Ectodermal cell (in vitro differentiated cells): ENCODE measurements at regions not wholly inside any gene's neighbourhood (a gene's known extent, or its start where the extent isn't known, plus 50 kb on each side); places are given as distances from the start of the nearest gene placed in this dataset.
"Not testable (repeated sequence)": the region's sequence is repeated elsewhere in the genome, so short reads cannot be mapped to it uniquely, and the experiment has no call there.

ENCODE experiments used
- H3K27ac ChIP-seq: 2 replicates; pipeline ENCODE4 v1.7.0; 2013; ENCODE audit warnings: mild to moderate bottlenecking, low read depth, low read length; ENCODE audit not compliant: insufficient read depth, poor library complexity, severe bottlenecking
- H3K27me3 ChIP-seq: 2 replicates; pipeline ENCODE4 v1.7.0; 2013; ENCODE audit warnings: mild to moderate bottlenecking, low read length; ENCODE audit not compliant: insufficient read depth, control insufficient read depth, poor library complexity, severe bottlenecking
- H3K36me3 ChIP-seq: one replicate; pipeline ENCODE4 v1.7.0; 2013; ENCODE audit warnings: low read length; ENCODE audit not compliant: control insufficient read depth, insufficient read depth
- H3K4me1 ChIP-seq: one replicate; pipeline ENCODE4 v1.7.0; 2013; ENCODE audit warnings: low read length; ENCODE audit not compliant: control insufficient read depth, insufficient read depth
- H3K4me3 ChIP-seq: 2 replicates; pipeline ENCODE4 v1.7.0; 2013; ENCODE audit warnings: low read depth, low read length, control low read depth; ENCODE audit not compliant: insufficient read depth
- H3K9me3 ChIP-seq: 2 replicates; pipeline ENCODE4 v1.7.0; 2013; ENCODE audit warnings: mild to moderate bottlenecking, low read length, moderate library complexity; ENCODE audit not compliant: control insufficient read depth
- WGBS, 2 experiments: methylation state at CpG; one replicate each; pipeline ENCODE4 v1.1.7; 2013; ENCODE audit warnings: missing lambda C conversion rate in 2 of 2; 5-methylcytosine and 5-hydroxymethylcytosine counted together

DNA sequence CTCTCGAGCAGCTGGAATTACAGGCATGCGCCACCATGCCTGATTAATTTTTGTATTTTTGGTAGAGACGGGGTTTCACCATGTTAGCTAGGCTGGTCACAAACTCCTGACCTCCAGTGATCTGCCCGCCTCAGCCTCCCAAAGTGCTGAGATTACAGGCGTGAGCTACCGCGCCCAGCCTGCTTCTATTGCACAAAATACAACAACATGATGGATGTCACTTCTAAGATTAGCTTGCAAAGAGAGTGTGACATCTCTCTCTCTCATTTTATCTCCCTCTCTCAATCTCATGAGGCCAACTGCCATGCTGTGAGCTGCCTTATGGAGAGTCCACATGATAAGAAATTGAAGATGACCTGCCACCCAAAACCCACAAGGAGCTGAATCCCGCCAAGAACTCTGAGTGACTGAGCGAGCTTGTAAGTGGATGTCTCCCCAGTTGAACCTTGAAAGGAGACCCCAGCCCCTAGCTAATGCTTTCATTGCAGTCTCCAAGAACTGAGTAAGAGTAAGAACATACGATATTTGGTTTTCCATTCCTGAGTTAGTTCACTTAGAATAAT is 458.5 kb downstream of the RBFOX1 start:
- WGBS, 2 experiments: 93 to 94% methylated on average over 10 of the region's 10 CpGs
- Histone ChIP-seq H3K9me3 (no peaks in the 10 kb centered on the region), H3K4me1 (no peaks in the 10 kb centered on the region), H3K4me3 (no peak overlapping the region), H3K27me3 (no peaks in the 10 kb centered on the region), H3K27ac (no peak overlapping the region), H3K36me3 (no peaks in the 10 kb centered on the region)

DNA sequence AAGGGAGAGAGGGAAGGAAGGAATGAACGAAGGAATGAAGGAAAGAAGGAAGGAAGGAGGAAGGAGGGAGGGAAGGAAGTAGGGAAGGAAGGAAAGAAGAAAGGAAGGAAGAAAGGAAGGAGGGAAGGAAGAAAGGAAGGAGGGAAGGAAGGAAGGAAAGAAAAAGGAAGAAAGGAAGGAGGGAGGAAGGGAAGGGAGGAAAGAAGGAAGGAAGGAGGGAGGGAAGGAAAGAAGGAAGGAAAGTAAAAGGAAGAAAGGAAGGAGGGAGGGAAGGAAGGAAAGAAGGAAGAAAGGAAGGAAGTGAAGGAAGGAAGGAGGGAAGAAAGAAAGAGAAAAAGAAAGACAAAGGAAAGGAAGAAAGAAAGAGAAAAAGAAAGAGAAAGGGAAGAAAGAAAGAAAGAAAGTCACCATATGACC is 442.4 kb downstream of the RBFOX1 start:
- Histone ChIP-seq H3K9me3 (no peaks in the 10 kb centered on the region), H3K4me3 (no peak overlapping the region), H3K27ac (no peak overlapping the region), H3K36me3 (no peaks in the 10 kb centered on the region), H3K27me3 (no peaks in the 10 kb centered on the region), H3K4me1 (no peaks in the 10 kb centered on the region)
- 88 to 99% methylated on average over 1 of the region's 1 CpG for WGBS, 2 experiments

DNA sequence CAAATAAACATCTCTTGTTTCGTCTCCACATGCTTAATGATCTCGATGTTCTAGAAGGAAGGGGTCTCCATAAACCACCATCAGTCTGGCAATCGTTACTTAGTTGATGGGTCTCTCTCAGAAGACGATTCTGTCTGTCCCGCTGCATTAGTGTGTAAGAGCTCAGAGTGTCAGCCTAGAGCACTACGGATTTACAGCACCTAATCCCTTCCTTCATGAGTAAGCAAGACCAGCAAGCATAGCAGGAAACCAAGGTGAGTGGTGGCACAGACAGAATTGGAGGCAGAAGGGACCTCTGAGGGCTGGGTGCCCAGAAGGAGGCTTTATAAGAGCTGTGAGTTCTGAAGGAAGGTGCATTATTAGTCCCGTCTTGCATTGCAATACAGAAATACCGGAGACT is 440.1 kb downstream of the RBFOX1 start:
- H3K4me1 ChIP-seq: no peaks in the 10 kb centered on the region
- no peaks in the 10 kb centered on the region for H3K9me3 ChIP-seq
- 90 to 95% methylated on average over 8 of the region's 8 CpGs for WGBS, 2 experiments
- H3K36me3 ChIP-seq: no peaks in the 10 kb centered on the region
- H3K4me3 ChIP-seq: no peak overlapping the region
- no peak overlapping the region for H3K27ac ChIP-seq
- H3K27me3 ChIP-seq: no peaks in the 10 kb centered on the region

DNA sequence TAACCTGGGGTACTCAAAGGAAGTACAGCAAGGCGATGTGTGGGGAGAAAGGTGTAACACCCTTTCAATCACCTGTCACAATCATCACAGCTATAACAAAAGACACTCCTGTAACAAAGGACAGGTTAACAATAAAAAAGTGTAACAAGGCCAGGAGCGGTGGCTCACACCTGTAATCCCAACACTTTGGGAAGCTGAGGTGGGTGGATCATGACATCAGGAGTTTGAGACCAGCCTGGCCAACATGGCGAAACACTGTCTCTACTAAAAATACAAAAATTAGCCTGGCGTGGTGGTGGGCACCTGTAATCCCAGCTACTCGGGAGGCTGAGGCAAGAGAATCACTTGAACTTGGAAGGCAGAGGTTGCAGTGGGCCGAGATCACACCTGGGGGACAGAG is 436.4 kb downstream of the RBFOX1 start:
- H3K36me3 ChIP-seq, H3K27ac ChIP-seq, H3K4me3 ChIP-seq, H3K27me3 ChIP-seq, H3K9me3 ChIP-seq, H3K4me1 ChIP-seq: not testable (repeated sequence)
- WGBS, 2 experiments: 91 to 98% methylated on average over 4 to 6 of the region's 6 CpGs

DNA sequence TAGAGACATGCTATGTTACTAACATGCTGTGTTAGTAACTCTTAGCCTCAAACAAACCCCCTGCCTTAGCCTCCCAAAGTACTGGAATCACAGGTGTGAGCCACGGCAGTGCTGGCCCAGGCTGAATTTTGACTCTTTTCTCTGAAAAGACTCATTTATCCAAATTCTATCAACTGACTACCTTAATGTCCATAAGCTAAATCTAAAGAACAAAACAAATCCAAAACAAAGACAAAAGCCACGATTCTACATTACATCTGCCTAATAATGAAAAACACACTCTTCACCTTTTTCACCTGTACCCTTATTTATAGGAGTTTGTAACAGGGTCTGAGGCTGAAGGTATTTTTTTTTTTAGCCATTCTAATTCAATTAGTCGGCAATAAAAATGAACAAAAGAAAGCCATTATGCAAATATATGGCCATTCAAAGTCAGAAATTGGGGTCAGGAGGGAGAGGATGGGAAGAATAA is 432.5 kb downstream of the RBFOX1 start:
- Histone ChIP-seq H3K27me3 (no peaks in the 10 kb centered on the region), H3K9me3 (no peaks in the 10 kb centered on the region), H3K27ac (no peak overlapping the region), H3K36me3 (no peaks in the 10 kb centered on the region), H3K4me3 (no peak overlapping the region), H3K4me1 (no peaks in the 10 kb centered on the region)
- 32 to 54% methylated on average over 2 of the region's 3 CpGs for WGBS, 2 experiments

DNA sequence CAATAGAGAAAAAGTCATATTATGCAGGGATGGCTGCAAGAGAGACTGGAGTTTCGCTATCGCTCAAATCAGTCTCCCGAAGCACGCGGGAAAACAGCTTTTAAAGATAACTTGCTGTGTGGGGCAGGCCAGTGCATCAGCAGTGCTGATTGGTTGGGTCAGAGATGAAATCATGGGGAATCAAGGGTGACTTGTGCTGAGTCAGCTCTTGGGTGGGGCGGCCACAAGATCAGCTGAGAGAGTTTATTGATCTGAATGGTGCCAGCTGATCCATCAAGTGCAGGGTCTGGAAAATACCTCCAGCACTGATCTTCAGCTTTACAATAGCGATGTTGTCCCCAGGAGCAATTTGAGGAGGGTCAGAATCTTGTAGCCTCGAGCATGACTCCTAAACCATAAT is 430.5 kb downstream of the RBFOX1 start:
- Histone ChIP-seq H3K9me3 (no peaks in the 10 kb centered on the region), H3K4me1 (no peaks in the 10 kb centered on the region), H3K36me3 (no peaks in the 10 kb centered on the region), H3K27me3 (no peaks in the 10 kb centered on the region), H3K27ac (no peak overlapping the region), H3K4me3 (no peak overlapping the region)
- 81 to 83% methylated on average over 8 of the region's 8 CpGs for WGBS, 2 experiments
